ENCODE measurements at regions not wholly inside any gene's neighbourhood (a gene's known extent, or its start where the extent isn't known, plus 50 kb on each side); places are given as distances from the start of the nearest gene placed in this dataset.

GRCh38 chr5:174318578-174318977 lies 273.1 kb downstream of the NSG2 start:
- no peak overlapping the region for H3K4me3 ChIP-seq (ENCODE audit: low read depth, low read length)
- DNase-seq (ENCODE audit: low read depth) = no peak
- no peak for TF ChIP-seq MYC (IDR thresholded peaks at IDR 0.05; ENCODE audit: low read depth, low read length)
- no peak for TF ChIP-seq MAX (IDR thresholded peaks at IDR 0.05; ENCODE audit: low read depth, low read length)
- TF ChIP-seq CTCF (IDR thresholded peaks at IDR 0.05; ENCODE audit: low read depth, low read length) = no peak
- TF ChIP-seq POLR2A (IDR thresholded peaks at IDR 0.05; ENCODE audit: extremely low read depth, insufficient read length) = no peak

GRCh38 chr5:174319551-174319950 lies 274.0 kb downstream of the NSG2 start:
- H3K4me3 ChIP-seq (ENCODE audit: low read depth, low read length) = no peak overlapping the region
- TF ChIP-seq CTCF (IDR thresholded peaks at IDR 0.05; ENCODE audit: low read depth, low read length) = no peak
- TF ChIP-seq MYC (IDR thresholded peaks at IDR 0.05; ENCODE audit: low read depth, low read length) = no peak
- TF ChIP-seq MAX (IDR thresholded peaks at IDR 0.05; ENCODE audit: low read depth, low read length) = no peak
- no peak for TF ChIP-seq POLR2A (IDR thresholded peaks at IDR 0.05; ENCODE audit: extremely low read depth, insufficient read length)
- no peak for DNase-seq (ENCODE audit: low read depth)

- no peak for DNase-seq (ENCODE audit: low read depth)
- TF ChIP-seq CTCF (IDR thresholded peaks at IDR 0.05; ENCODE audit: low read depth, low read length) = no peak
- no peak for TF ChIP-seq MAX (IDR thresholded peaks at IDR 0.05; ENCODE audit: low read depth, low read length)
- no peak for TF ChIP-seq POLR2A (IDR thresholded peaks at IDR 0.05; ENCODE audit: extremely low read depth, insufficient read length)
- no peak for TF ChIP-seq MYC (IDR thresholded peaks at IDR 0.05; ENCODE audit: low read depth, low read length)
- H3K4me3 ChIP-seq (ENCODE audit: low read depth, low read length) = no peak overlapping the region
Observed at GRCh38 chr5:174320051-174320450, 274.5 kb downstream of the NSG2 start.

GRCh38 chr5:174323878-174324281 lies 278.4 kb downstream of the NSG2 start:
- peak; percentile 25 for DNase-seq (ENCODE audit: low read depth)
- TF ChIP-seq MAX (IDR thresholded peaks at IDR 0.05; ENCODE audit: low read depth, low read length) (no peak), POLR2A (IDR thresholded peaks at IDR 0.05; ENCODE audit: extremely low read depth, insufficient read length) (no peak), MYC (IDR thresholded peaks at IDR 0.05; ENCODE audit: low read depth, low read length) (no peak), CTCF (IDR thresholded peaks at IDR 0.05; ENCODE audit: low read depth, low read length) (no peak)

GRCh38 chr5:174324680-174325079 lies 279.2 kb downstream of the NSG2 start:
- TF ChIP-seq POLR2A (IDR thresholded peaks at IDR 0.05; ENCODE audit: extremely low read depth, insufficient read length) (no peak), MAX (IDR thresholded peaks at IDR 0.05; ENCODE audit: low read depth, low read length) (no peak), MYC (IDR thresholded peaks at IDR 0.05; ENCODE audit: low read depth, low read length) (no peak), CTCF (IDR thresholded peaks at IDR 0.05; ENCODE audit: low read depth, low read length) (no peak)
- H3K4me3 ChIP-seq (ENCODE audit: low read depth, low read length) = no peak overlapping the region
- DNase-seq (ENCODE audit: low read depth) = no peak

More at GRCh38 chr5:174323878-174324281, 278.4 kb downstream of the NSG2 start:
- no peak overlapping the region for H3K4me3 ChIP-seq (ENCODE audit: low read depth, low read length)

- no peak overlapping the region for H3K4me3 ChIP-seq (ENCODE audit: low read depth, low read length)
- DNase-seq (ENCODE audit: low read depth) = no peak
Observed at GRCh38 chr5:174325431-174325830, 279.9 kb downstream of the NSG2 start.

More at GRCh38 chr5:174325431-174325830, 279.9 kb downstream of the NSG2 start:
- TF ChIP-seq MAX (IDR thresholded peaks at IDR 0.05; ENCODE audit: low read depth, low read length) = no peak
